Peyer's patch (tissue), 4 donors: ENCODE measurements at regions not wholly inside any gene's neighbourhood (a gene's known extent, or its start where the extent isn't known, plus 50 kb on each side); places are given as distances from the start of the nearest gene placed in this dataset.

Experiments
- DNase-seq, 3 donors: peaks; one replicate each; pipeline ENCODE4 v3.0.0-alpha.2; 2017 to 2019
- H3K27ac ChIP-seq, 4 donors: fragments of 200-600 bp; sonication (generic); one replicate each; pipeline ENCODE4 v1.5.1; 2016 to 2019
- H3K27me3 ChIP-seq, 2 donors: fragments of 200-600 bp; sonication (generic); one replicate each; pipeline ENCODE4 v1.5.1; 2019
- H3K36me3 ChIP-seq, 3 donors: fragments of 200-600 bp; sonication (generic); one replicate each; pipeline ENCODE4 v1.5.1; 2016 to 2019
- H3K4me1 ChIP-seq, 4 donors: fragments of 200-600 bp; sonication (generic); one replicate each; pipeline ENCODE4 v1.5.1; 2016 to 2019
- H3K4me3 ChIP-seq, 4 donors: fragments of 200-600 bp; sonication (generic); 1 replicate in 3 of 4; 2 replicates in 1 of 4; pipeline ENCODE4 v1.5.1; 2016 to 2019; ENCODE audit warnings: mild to moderate bottlenecking in 1 of 4
- H3K9me3 ChIP-seq, 4 donors: fragments of 200-600 bp; sonication (generic); one replicate each; pipeline ENCODE4 v1.5.1; 2016 to 2019; ENCODE audit warnings: mild to moderate bottlenecking in 1 of 4
- POLR2A ChIP-seq, 2 donors: fragments of 450-650 bp; IDR thresholded peaks; one replicate each; pipeline ENCODE4 v1.5.1; 2017; ENCODE audit warnings: antibody characterized with exemption in 2 of 2, mild to moderate bottlenecking in 2 of 2, moderate library complexity in 2 of 2
- small RNA-seq, 2 donors: library from RNA; depleted of rRNA; stranded (forward); fragments of <200 nt; gene quantifications; one replicate each; pipeline ENCODE3, GENCODE V24; 2016
- TF ChIP-seq, protein P1 (sequence below), 6 experiments: fragments of 450-650 bp in 4 of 6; fragments of 200-600 bp in 2 of 6; sonication (generic) in 1 of 6; IDR thresholded peaks; one replicate each; pipeline ENCODE4 v1.5.1; 2017 to 2019; ENCODE audit warnings: antibody characterized with exemption in 6 of 6, mild to moderate bottlenecking in 3 of 6, moderate library complexity in 1 of 6

DNA sequence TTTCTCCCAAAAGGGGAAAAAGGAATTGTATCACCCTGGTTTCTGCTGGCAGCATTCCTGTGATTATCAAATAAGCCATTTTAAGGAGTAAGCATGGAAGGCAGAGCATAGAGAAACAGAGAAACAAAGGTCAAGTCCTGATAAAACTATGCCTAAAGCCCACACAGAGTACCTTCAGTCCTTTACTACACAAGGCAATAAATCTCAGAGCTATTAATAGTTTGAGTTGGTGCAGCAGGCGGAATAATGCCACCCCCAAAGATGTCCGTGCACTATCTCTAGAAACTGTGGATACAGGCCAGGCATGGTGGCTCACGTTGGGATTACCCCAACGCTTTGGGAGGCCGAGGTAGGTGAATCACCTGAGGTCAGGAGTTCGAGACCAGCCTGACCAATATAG is 58.1 kb upstream of the ZBTB40 start:
- Histone ChIP-seq H3K27ac (no peak overlapping the region), H3K4me3 (no peak overlapping the region), H3K9me3 (no peaks in the 10 kb centered on the region), H3K4me1 (no peaks in the 10 kb centered on the region), H3K27me3 (no peaks in the 10 kb centered on the region), H3K36me3 (no peaks in the 10 kb centered on the region)
- DNase-seq = no peak
- TF ChIP-seq POLR2A (IDR thresholded peaks at IDR 0.05) = no peak
- TF ChIP-seq, protein P1, sequence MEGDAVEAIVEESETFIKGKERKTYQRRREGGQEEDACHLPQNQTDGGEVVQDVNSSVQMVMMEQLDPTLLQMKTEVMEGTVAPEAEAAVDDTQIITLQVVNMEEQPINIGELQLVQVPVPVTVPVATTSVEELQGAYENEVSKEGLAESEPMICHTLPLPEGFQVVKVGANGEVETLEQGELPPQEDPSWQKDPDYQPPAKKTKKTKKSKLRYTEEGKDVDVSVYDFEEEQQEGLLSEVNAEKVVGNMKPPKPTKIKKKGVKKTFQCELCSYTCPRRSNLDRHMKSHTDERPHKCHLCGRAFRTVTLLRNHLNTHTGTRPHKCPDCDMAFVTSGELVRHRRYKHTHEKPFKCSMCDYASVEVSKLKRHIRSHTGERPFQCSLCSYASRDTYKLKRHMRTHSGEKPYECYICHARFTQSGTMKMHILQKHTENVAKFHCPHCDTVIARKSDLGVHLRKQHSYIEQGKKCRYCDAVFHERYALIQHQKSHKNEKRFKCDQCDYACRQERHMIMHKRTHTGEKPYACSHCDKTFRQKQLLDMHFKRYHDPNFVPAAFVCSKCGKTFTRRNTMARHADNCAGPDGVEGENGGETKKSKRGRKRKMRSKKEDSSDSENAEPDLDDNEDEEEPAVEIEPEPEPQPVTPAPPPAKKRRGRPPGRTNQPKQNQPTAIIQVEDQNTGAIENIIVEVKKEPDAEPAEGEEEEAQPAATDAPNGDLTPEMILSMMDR (IDR thresholded peaks at IDR 0.05) = no peak

DNA sequence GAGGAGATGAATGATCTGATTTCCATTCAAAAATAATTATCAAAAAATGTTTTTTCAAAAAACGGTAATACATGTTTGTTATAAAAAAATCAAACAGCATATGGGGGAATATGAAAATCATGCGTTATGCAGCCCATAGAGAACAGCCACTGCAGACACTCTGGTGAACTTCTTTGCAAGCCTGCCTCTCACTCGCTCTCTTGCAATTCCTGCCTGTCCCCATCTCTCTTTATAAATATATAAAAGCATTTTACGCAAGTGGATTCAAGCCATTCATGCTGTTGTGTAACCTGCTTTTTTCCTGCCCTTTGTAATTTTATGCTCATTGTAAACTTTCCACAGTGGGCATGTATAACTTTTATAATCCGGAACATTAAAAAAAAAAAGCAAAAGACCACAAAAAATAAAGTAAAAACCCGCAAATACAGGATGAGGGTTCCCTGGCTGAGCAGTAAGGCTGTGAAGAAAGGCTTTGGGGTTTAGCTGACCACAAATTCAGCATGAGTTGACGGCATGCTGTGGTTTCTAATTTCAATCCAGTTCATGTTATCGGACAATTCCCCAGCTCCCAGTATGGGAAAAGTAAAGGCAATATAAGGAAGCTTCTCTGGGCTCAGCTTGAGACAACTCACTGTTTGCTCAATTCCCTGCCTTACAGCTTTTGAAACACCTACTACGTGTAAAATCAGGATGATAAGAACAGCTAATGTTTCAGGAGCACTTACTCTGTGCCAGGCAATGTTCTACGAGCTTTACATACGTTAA is 52.8 kb upstream of the ZBTB40 start:
- H3K4me1 ChIP-seq = no peaks in the 10 kb centered on the region
- TF ChIP-seq POLR2A (IDR thresholded peaks at IDR 0.05) = no peak
- TF ChIP-seq, protein P1 (IDR thresholded peaks at IDR 0.05) = no peak
- no peaks in the 10 kb centered on the region for H3K36me3 ChIP-seq
- H3K27me3 ChIP-seq = no peaks in the 10 kb centered on the region
- H3K9me3 ChIP-seq = no peaks in the 10 kb centered on the region
- no peak overlapping the region for H3K4me3 ChIP-seq
- no peak for DNase-seq
- H3K27ac ChIP-seq = no peak overlapping the region

DNA sequence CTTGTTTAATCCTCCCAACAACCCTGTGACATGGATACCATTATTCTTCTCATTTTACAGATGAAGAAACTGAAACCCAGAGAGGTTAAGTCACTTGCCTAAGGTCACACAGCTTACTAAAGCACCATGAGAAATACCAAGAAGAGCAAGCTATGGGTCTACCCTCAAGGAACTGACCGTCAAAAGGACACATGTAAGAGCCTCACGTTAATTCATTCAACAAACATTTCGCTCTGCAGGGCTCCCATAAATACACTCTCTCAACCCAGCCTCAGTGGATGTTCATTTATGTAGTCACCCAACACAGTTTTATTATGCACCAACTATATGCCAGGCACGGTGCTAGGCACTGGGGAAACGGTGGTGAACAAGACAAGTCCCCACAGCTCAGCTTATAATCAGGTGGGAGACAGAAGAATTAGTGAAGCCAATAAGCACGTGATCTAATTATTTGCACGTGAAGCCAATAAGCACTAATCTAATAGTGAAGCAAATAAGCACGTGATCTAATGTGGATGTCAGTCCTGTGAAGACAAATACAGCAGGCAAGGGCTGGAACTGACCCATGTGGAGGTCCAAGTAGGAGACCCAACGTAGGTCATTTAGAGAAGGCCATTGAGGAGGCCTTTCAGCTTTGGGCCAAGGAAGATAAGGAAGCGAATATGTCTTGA is 52.1 kb upstream of the ZBTB40 start:
- Histone ChIP-seq H3K27me3 (no peaks in the 10 kb centered on the region), H3K27ac (no peak overlapping the region)
- DNase-seq = no peak

More for the DNA sequence above, 52.1 kb upstream of the ZBTB40 start:
- Histone ChIP-seq H3K36me3 (no peaks in the 10 kb centered on the region), H3K4me3 (no peak overlapping the region), H3K4me1 (no peaks in the 10 kb centered on the region), H3K9me3 (no peaks in the 10 kb centered on the region)
- TF ChIP-seq, protein P1 (IDR thresholded peaks at IDR 0.05) = no peak
- no peak for TF ChIP-seq POLR2A (IDR thresholded peaks at IDR 0.05)

Small RNA genes in the stretch of these regions (small RNA-seq; reads per million reads assigned to genes)
- gene MIR4418 = 0 reads per million in 2 donors
